B cell (primary cell): ENCODE measurements at regions not wholly inside any gene's neighbourhood (a gene's known extent, or its start where the extent isn't known, plus 50 kb on each side); places are given as distances from the start of the nearest gene placed in this dataset.

ENCODE experiments used
- ATAC-seq: fragments of 200-7000 bp; cut with Tn5 transposase; one replicate; pipeline ENCODE4 v1.10.0; 2021; ENCODE audit warnings: low read depth, mild to moderate bottlenecking, moderate number of reproducible peaks, moderate library complexity
- CTCF ChIA-PET: fragments of 350-600 bp; sonication (Branson Sonifier 250); formaldehyde crosslinking; loops from one replicate; lab custom pipeline; 2021; ENCODE audit warnings: antibody characterized with exemption, inconsistent platforms; lab: Charles Lee
- POLR2A ChIA-PET: fragments of 350-600 bp; sonication (Branson Sonifier 250); formaldehyde crosslinking; loops from one replicate; lab custom pipeline; 2021; ENCODE audit warnings: antibody characterized with exemption; lab: Charles Lee
- DNase-seq: peaks from one replicate; pipeline ENCODE4 v3.0.0; 2013
- H2AFZ ChIP-seq: 2 replicates; pipeline ENCODE4 v1.6.1; 2012; ENCODE audit warnings: mild to moderate bottlenecking, low read depth, low read length; ENCODE audit not compliant: insufficient read depth, poor library complexity, severe bottlenecking
- H3K27ac ChIP-seq, 2 donors: 1 replicate in 1 of 2; 2 replicates in 1 of 2; pipeline ENCODE4 v1.5.1; 2012 to 2013; ENCODE audit warnings: low read length in 2 of 2, mild to moderate bottlenecking in 2 of 2, moderate library complexity in 1 of 2
- H3K27me3 ChIP-seq, 4 experiments: fragments of 200-600 bp in 1 of 4; sonication (generic) in 1 of 4; replicated peaks in 1 of 4; 1 replicate in 2 of 4; 2 replicates in 2 of 4; pipeline versions ENCODE4 v1.6.1 to v1.7.0; 2013 to 2016; ENCODE audit warnings: low read length in 3 of 4, mild to moderate bottlenecking in 2 of 4, mixed read lengths in 1 of 4, moderate library complexity in 1 of 4; ENCODE audit not compliant: insufficient read depth in 4 of 4, control insufficient read depth in 3 of 4; ENCODE audit errors: control extremely low read depth in 1 of 4
- H3K36me3 ChIP-seq, 2 experiments: replicated peaks in 1 of 2; 1 replicate in 1 of 2; 2 replicates in 1 of 2; pipeline versions ENCODE4 v1.6.1 to v1.7.1; 2013; ENCODE audit warnings: low read length in 1 of 2; ENCODE audit not compliant: insufficient read depth in 2 of 2, control insufficient read depth in 1 of 2; ENCODE audit errors: control extremely low read depth in 1 of 2, extremely low read depth in 1 of 2
- H3K4me1 ChIP-seq, 2 donors: fragments of 200-600 bp in 1 of 2; sonication (generic) in 1 of 2; 1 replicate in 1 of 2; 2 replicates in 1 of 2; pipeline versions ENCODE4 v1.5.1 to v1.6.1; 2013 to 2017; ENCODE audit warnings: low read length in 2 of 2; ENCODE audit not compliant: control insufficient read depth in 2 of 2, insufficient read depth in 2 of 2
- H3K4me2 ChIP-seq: replicated peaks from 2 replicates; pipeline ENCODE3; 2012; ENCODE audit warnings: mild to moderate bottlenecking, low read depth, low read length; ENCODE audit not compliant: poor library complexity, severe bottlenecking
- H3K4me3 ChIP-seq, 5 experiments: fragments of 200-600 bp in 1 of 5; sonication (generic) in 1 of 5; 1 replicate in 3 of 5; 2 replicates in 2 of 5; pipeline versions ENCODE4 v1.5.1 to v1.7.0; 2011 to 2016; ENCODE audit warnings: low read length in 4 of 5, mild to moderate bottlenecking in 4 of 5, low read depth in 2 of 5, control low read depth in 1 of 5, moderate library complexity in 1 of 5; ENCODE audit not compliant: insufficient read depth in 1 of 5; ENCODE audit errors: control extremely low read depth in 1 of 5, extremely low read depth in 1 of 5
- H3K79me2 ChIP-seq: fragments of 200-600 bp; sonication (generic); one replicate; pipeline ENCODE4 v1.6.0; 2016; ENCODE audit warnings: low read length; ENCODE audit not compliant: control insufficient read depth, insufficient read depth
- H3K9ac ChIP-seq: fragments of 200-600 bp; sonication (generic); 2 replicates; pipeline ENCODE4 v1.6.1; 2017; ENCODE audit warnings: mild to moderate bottlenecking, low read length, moderate library complexity
- H3K9me3 ChIP-seq, 3 donors: one replicate each; pipeline versions ENCODE4 v1.6.1 to v1.7.1; 2013; ENCODE audit warnings: low read length in 2 of 3; ENCODE audit not compliant: control insufficient read depth in 2 of 3, insufficient read depth in 1 of 3; ENCODE audit errors: control extremely low read depth in 1 of 3
- H4K20me1 ChIP-seq: 2 replicates; pipeline ENCODE4 v1.6.0; 2012; ENCODE audit warnings: mild to moderate bottlenecking, low read length; ENCODE audit not compliant: insufficient read depth, control insufficient read depth, poor library complexity, severe bottlenecking
- H3K27ac Mint-ChIP-seq: one replicate; pipeline ENCODE4 v1.8.0; 2021; ENCODE audit warnings: mixed read lengths
- H3K27me3 Mint-ChIP-seq: one replicate; pipeline ENCODE4 v1.8.0; 2021; ENCODE audit warnings: mixed read lengths
- H3K4me1 Mint-ChIP-seq: one replicate; pipeline ENCODE4 v1.8.0; 2021; ENCODE audit warnings: mixed read lengths
- H3K4me3 Mint-ChIP-seq: one replicate; pipeline ENCODE4 v1.8.0; 2021; ENCODE audit warnings: mixed read lengths
- H3K9me3 Mint-ChIP-seq: one replicate; pipeline ENCODE4 v1.8.0; 2022; ENCODE audit warnings: mixed read lengths; ENCODE audit not compliant: insufficient read depth
- CTCF ChIP-seq: fragments of 200-600 bp; IDR thresholded peaks from one replicate; pipeline ENCODE4 v1.8.0; 2022; ENCODE audit warnings: antibody characterized with exemption, mild to moderate bottlenecking
- EZH2 ChIP-seq: IDR thresholded peaks from 2 replicates; pipeline ENCODE4 v1.6.1; 2012; ENCODE audit warnings: borderline replicate concordance, low read depth, mild to moderate bottlenecking, moderate library complexity, low read length; ENCODE audit not compliant: insufficient read depth, poor library complexity, severe bottlenecking
- WGBS: methylation state at CpG from one replicate; pipeline ENCODE4 v1.1.5; 2013; ENCODE audit warnings: missing lambda C conversion rate; ENCODE audit not compliant: insufficient coverage; 5-methylcytosine and 5-hydroxymethylcytosine counted together
- intact Hi-C: fragments of 100-400 bp; cut with micrococcal nuclease; formaldehyde crosslinking; loops from one replicate; pipeline ENCODE4 v1.10.0; 2022

DNA sequence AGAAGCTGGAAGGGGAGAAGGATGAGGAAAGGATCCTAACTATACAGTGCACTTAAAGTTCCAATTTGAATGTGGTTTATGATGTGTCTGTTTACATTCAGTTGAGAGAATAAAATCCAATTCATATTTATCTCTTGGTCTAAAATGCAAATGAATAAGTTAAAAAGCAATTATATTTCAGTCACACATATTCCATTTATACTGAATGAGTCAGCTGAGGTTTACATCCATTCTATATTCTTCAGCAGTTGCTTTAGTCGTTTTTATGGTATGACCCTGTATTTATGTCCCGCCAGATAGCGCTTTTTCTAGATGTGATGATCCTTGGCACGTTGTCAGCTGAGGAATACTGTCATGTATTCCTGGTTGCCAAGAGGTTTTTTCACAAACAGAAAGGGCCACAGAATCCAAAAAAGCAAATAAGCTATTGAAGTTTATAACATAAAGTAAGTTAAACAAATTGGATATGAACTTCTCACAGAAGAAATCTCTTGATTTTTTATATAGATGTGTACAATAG lies 866.2 kb downstream of the NCAM2 start:
- no peak overlapping the region for H3K4me3 ChIP-seq
- H3K4me2 ChIP-seq = no peak overlapping the region
- POLR2A ChIA-PET = no interaction called here
- no peaks in the 10 kb centered on the region for H3K4me1 Mint-ChIP-seq
- TF ChIP-seq CTCF (no peak), EZH2 (no peak)
- H4K20me1 ChIP-seq = no peaks in the 10 kb centered on the region
- H2AFZ ChIP-seq = no peak overlapping the region
- WGBS = 70% methylated on average over 2 of the region's 4 CpGs
- no peaks in the 10 kb centered on the region for H3K36me3 ChIP-seq
- H3K27ac Mint-ChIP-seq = no peak overlapping the region
- no peaks in the 10 kb centered on the region for H3K4me1 ChIP-seq
- no peaks in the 10 kb centered on the region for H3K27me3 Mint-ChIP-seq
- peaks cover 1% of the 10 kb centered on the region for H3K9me3 Mint-ChIP-seq
- no peak overlapping the region for H3K27ac ChIP-seq
- H3K79me2 ChIP-seq = no peaks in the 10 kb centered on the region
- H3K9me3 ChIP-seq = peaks cover 0 to 3% (median 0%) of the 10 kb centered on the region in 3 donors
- ATAC-seq (no peak), DNase-seq (no peak)
- intact Hi-C loops = no loop called here
- CTCF ChIA-PET = interaction anchor here (0.8 kb wide), 1 partner anchor 33 kb away, joined by 3 read pairs; no protein-coding TSS in a partner anchor
- no peak overlapping the region for H3K4me3 Mint-ChIP-seq
- no peak overlapping the region for H3K9ac ChIP-seq
- no peaks in the 10 kb centered on the region for H3K27me3 ChIP-seq

- Histone ChIP-seq H2AFZ (no peak overlapping the region), H3K9ac (no peak overlapping the region), H3K27me3 (no peaks in the 10 kb centered on the region), H3K36me3 (no peaks in the 10 kb centered on the region), H4K20me1 (no peaks in the 10 kb centered on the region), H3K4me1 (no peaks in the 10 kb centered on the region), H3K4me3 (no peak overlapping the region), H3K79me2 (no peaks in the 10 kb centered on the region), H3K27ac (no peak overlapping the region), H3K4me2 (no peak overlapping the region), H3K9me3 (peaks cover 0 to 16% (median 4%) of the 10 kb centered on the region in 3 donors)
- TF ChIP-seq EZH2 (no peak), CTCF (no peak)
- no CpG with 5 or more reads among the region's 2 CpGs for WGBS
- DNase-seq = no peak
- Mint-ChIP-seq H3K27ac (no peak overlapping the region), H3K9me3 (peaks cover 11% of the 10 kb centered on the region), H3K4me3 (no peak overlapping the region), H3K4me1 (no peaks in the 10 kb centered on the region), H3K27me3 (no peaks in the 10 kb centered on the region)
- ATAC-seq = no peak
- ChIA-PET CTCF (no interaction called here), POLR2A (no interaction called here)
- intact Hi-C loops = no loop called here
Observed at GRCh38 chr21:21897275-21897883, 899.2 kb downstream of the NCAM2 start.
